Stimulated activated CD8-positive, alpha-beta memory T cell treated with anti-CD3 and anti-CD28 coated beads, Interleukin-7, amount 100 ng/mL, for 4 hours (primary cell): ENCODE measurements at regions not wholly inside any gene's neighbourhood (a gene's known extent, or its start where the extent isn't known, plus 50 kb on each side); places are given as distances from the start of the nearest gene placed in this dataset.

Experiments
- DNase-seq, 2 donors: peaks; one replicate each; pipeline ENCODE4 v3.0.0-alpha.2; 2020; ENCODE audit warnings: low read depth in 2 of 2

DNA sequence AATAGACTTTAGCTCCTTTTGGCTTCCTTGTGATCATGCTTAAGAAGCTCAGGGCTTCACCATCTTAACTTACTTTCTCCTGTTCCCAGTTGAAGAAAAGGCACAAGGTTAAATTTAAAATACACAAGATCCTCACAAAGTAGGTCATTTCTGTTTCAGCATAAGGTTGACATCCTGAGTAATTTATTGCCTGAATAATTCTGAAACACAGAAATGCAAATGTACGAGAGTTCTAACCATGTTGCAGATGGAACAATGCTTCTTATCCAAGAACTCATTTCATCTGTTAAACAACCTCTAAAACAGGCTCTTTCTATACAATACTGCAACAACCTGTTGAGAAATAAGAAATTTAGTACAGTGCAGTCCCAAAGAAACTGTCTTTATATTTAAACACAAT lies 395.2 kb downstream of the BCL11A start:
- DNase-seq: no peak

GRCh38 chr2:60157283-60157682 lies 396.2 kb downstream of the BCL11A start:
- DNase-seq: no peak

DNA sequence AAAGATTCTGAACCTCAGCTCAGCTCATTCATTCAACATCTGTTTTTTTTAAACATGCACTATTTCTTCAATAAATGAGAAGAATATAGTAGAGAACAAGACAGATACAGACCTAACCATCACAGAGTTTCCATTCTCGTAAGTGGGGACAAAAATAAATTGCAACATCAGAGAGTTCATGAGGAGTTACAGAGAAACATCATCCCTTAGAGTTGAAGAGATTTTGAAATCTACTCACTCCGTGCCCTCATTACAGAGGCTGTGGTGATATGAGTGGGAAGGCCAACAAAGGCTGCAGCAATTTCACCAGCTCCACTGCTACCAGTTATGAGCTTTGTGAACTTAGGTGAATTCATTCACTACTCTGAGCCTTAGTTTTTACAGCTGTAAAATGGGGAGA lies 399.3 kb downstream of the BCL11A start:
- no peak for DNase-seq

GRCh38 chr2:60152226-60152833 lies 401.1 kb downstream of the BCL11A start:
- DNase-seq: no peak

DNA sequence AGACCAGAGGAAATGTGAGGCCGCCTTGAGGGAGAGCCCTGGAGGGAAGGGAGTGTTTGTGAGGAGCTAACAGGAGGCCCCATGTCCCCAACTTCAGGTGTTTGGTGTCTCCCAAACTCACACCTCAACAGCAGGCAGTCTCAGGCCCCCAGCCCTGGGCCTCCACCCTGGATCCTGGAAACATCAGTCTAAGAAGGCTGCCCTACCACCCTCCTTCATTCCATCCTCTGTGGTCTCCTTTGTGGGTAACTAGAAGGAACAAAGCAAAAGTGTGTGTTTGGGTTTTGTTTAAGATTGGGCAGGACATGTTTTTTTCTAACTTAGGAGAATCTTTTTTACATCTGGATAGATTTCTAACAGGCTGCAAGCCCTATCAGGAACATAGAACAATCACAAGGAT lies 404.3 kb downstream of the BCL11A start:
- DNase-seq: no peak

GRCh38 chr2:60148716-60149115 lies 404.7 kb downstream of the BCL11A start:
- DNase-seq: no peak

DNA sequence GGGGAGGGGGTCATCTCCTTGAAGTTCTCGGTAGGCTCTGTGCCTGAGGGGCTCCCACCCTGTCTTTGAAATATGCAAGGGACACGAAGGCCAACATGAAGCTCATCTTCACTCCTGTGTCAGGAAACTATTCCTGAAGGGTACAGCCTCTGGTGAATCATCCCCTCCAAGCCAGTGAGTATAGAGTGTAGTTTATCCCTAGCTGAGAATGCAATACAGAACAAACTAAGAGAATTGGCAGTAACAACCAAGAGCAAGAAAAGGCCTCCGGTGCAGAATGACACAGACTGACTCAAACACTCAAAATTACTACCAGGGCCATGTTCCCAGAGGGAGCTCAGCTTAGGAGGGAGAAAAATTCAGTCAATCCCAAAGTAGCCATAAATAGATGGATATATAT lies 413.3 kb downstream of the BCL11A start:
- DNase-seq: no peak

DNA sequence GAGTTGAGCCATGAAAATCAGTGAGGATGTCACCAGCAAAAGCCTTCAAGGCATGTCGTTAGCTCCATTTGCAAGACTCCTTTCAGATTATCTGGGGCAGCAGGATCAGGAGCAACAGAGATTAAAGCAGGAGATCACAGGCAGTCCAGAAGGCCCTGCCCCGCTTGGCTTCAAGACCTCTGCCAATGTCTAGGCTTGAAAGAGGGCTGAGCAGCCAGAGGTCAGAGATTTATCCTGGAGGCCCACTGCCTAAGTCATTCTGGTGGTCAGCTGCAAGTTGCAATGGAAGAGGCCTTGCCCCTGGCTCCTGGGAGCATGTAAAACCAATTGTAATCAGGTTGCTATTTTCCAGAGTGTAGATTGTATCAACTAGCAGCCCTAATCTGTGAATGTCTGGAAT lies 416.5 kb downstream of the BCL11A start:
- no peak for DNase-seq

- no peak for DNase-seq
Observed at GRCh38 chr2:60127191-60127590, 426.3 kb downstream of the BCL11A start.

DNA sequence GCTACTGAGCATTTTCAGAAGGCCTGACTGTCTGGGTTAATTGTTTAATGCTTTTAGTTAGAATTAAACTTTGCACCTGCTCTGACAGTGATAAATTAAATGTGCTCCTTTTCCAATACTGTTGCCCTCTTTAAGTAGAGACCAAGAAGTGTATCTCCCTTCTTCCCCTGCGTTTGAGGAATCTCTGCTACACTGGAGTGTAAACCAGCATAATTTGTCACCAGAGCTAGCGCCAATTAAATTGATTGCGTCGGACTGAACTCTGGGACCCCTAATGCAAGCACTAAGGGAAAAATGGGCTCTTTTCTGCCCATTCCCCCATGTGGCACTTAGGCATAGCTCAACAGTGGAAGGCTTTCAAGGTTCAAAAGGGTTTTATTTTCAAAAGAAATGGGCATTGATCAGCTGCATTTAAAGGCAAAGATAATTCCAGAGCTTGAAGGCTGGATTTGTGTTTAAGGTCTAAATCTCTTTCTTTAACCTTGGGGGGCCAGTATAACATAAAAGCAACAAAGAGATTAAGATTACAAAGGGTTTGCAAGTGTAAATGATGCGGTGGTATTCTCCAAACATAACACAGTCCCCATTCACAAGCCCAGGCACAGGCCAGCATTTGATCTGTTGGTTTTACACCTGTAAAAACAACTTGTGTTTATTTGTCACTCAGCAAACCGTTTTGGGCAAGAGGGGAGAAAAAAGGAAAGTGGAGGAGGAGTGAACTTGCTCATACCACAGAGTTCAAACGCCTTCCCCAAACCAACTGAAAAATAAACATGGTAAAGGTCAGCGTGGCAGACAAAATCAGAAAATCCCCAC lies 427.6 kb downstream of the BCL11A start:
- no peak for DNase-seq

- DNase-seq: no peak
Observed at GRCh38 chr2:60119778-60120177, 433.7 kb downstream of the BCL11A start.

GRCh38 chr2:60118917-60119316 lies 434.5 kb downstream of the BCL11A start:
- DNase-seq: no peak

GRCh38 chr2:60118061-60118460 lies 435.4 kb downstream of the BCL11A start:
- no peak for DNase-seq

- no peak for DNase-seq
Observed at GRCh38 chr2:60116161-60116875, 437.1 kb downstream of the BCL11A start.

DNA sequence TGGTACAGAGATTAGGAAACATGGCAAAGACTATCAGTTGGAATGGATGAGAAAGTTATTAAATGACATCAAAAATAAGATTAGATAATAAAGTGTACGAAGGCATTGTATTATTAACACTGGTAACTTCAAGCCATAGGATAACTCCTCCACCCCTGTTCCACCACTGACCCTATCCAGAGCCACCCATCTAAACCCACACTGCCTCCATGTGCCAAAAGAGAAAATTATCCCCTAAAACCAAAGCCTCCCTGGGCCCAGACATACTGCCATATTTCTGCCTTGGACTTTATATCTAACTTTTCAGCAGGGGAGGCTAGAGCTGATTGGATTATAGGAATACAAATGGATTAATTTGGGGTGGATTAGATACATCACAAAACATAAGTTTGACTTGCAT lies 443.7 kb downstream of the BCL11A start:
- DNase-seq: no peak

DNA sequence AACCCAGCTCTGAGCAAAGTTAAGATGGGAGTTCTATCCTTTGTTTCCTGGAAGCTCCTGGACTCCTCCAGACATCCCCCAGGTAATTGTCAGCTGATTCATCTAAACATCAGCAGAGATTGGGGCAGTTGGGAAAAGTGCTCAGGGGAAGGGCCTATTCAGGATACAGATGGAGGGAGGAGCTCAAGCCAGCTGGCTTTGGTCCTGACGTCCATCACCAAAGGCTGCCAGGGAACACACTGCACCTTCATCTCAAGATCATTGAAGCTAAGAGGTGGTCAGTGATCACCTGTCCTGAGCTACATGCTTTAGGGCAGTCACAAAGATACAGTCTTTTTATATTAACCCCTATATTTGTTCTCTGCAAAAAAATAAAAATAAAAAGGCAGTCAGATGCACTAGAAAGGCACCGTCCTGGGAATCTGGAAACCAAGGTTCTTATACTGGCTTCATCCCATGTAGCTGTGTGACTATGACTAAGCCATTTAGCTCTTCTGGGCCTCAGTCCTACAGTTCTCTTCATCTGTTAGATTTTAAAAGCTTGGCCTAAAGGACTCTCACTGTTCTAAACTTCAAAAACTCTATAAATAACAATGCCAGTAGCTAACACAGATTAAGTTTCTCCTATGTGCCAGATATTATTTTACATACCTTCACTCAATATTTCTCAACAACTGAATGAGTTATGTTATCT lies 446.5 kb downstream of the BCL11A start:
- DNase-seq: no peak

- no peak for DNase-seq
Observed at GRCh38 chr2:60105906-60106305, 447.5 kb downstream of the BCL11A start.

- DNase-seq: no peak
Observed at GRCh38 chr2:60104514-60105505, 448.6 kb downstream of the BCL11A start.

- no peak for DNase-seq
Observed at GRCh38 chr2:60100034-60100433, 453.4 kb downstream of the BCL11A start.

DNA sequence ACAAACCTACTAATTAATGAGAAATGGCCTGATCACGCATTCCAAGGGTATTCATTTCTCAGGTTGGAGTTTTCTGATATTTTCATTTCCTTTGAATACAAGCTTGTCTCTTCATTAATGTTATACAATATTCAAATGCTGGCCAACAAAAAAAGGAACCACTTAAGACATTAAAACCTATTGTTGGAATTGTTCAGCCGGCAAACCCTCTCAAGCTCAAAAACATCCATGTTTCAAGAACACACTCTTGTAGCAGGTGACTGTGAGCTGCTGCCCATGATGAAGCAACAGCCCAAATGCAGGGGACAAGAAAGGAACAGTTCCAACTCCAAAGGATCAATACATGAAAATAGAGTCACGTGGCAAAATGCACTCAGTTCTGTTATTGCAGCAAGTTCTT lies 454.5 kb downstream of the BCL11A start:
- DNase-seq: no peak

DNA sequence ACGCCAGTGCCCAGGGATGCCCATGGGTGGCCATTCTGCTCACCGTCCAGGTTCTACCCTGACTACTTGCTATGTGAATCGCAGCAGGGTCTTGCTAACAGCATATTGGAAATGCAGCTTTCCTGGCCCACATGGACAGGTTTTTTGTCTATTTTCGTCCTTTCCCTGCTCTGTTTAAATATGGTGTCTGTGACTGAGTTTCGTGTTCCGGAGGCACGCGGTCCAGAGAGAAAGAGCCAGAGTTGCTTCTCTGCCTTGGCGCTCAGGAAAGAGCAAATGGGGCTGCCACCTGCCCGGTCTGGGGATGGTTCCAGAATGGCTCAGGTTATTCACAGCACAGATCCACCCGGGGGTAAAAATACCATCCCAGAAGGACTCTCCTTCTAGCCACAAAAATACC lies 456.2 kb downstream of the BCL11A start:
- no peak for DNase-seq
